ENCODE measurements at regions not wholly inside any gene's neighbourhood (a gene's known extent, or its start where the extent isn't known, plus 50 kb on each side); places are given as distances from the start of the nearest gene placed in this dataset.
"Not testable (repeated sequence)": the region's sequence is repeated elsewhere in the genome, so short reads cannot be mapped to it uniquely, and the experiment has no call there.

- Histone ChIP-seq H3K9ac (ENCODE audit: low read depth in 1 of 3, low read length in 3 of 3) (no peak overlapping the region), H3K9me3 (ENCODE audit: control insufficient read depth in 3 of 3, low read length in 3 of 3) (no peaks in the 10 kb centered on the region), H3K36me3 (ENCODE audit: control insufficient read depth in 3 of 3, insufficient read depth in 3 of 3, low read length in 3 of 3) (no peaks in the 10 kb centered on the region), H3K27ac (ENCODE audit: low read depth, low read length) (no peak overlapping the region), H3K4me1 (ENCODE audit: control insufficient read depth in 3 of 3, insufficient read depth in 3 of 3, low read length in 3 of 3) (no peaks in the 10 kb centered on the region), H3K4me3 (ENCODE audit: low read length in 3 of 3) (no peak overlapping the region), H3K27me3 (ENCODE audit: control insufficient read depth in 3 of 3, insufficient read depth in 3 of 3, low read length in 3 of 3) (peaks cover 0 to 6% (median 0%) of the 10 kb centered on the region in 3 donors)
Measured at GRCh38 chr10:121267236-121268003, 330.8 kb downstream of the FGFR2 start.

- Histone ChIP-seq H3K4me1 (ENCODE audit: control insufficient read depth in 3 of 3, insufficient read depth in 3 of 3, low read length in 3 of 3) (no peaks in the 10 kb centered on the region), H3K4me3 (ENCODE audit: low read length in 3 of 3) (no peak overlapping the region), H3K9ac (ENCODE audit: low read depth in 1 of 3, low read length in 3 of 3) (no peak overlapping the region), H3K27ac (ENCODE audit: low read depth, low read length) (no peak overlapping the region), H3K36me3 (ENCODE audit: control insufficient read depth in 3 of 3, insufficient read depth in 3 of 3, low read length in 3 of 3) (no peaks in the 10 kb centered on the region), H3K27me3 (ENCODE audit: control insufficient read depth in 3 of 3, insufficient read depth in 3 of 3, low read length in 3 of 3) (peaks cover 0 to 6% (median 0%) of the 10 kb centered on the region in 3 donors), H3K9me3 (ENCODE audit: control insufficient read depth in 3 of 3, low read length in 3 of 3) (no peaks in the 10 kb centered on the region)
Measured at GRCh38 chr10:121268363-121268762, 329.9 kb downstream of the FGFR2 start.

- Histone ChIP-seq H3K9me3 (ENCODE audit: control insufficient read depth in 3 of 3, low read length in 3 of 3) (no peaks in the 10 kb centered on the region), H3K4me1 (ENCODE audit: control insufficient read depth in 3 of 3, insufficient read depth in 3 of 3, low read length in 3 of 3) (no peaks in the 10 kb centered on the region), H3K27me3 (ENCODE audit: control insufficient read depth in 3 of 3, insufficient read depth in 3 of 3, low read length in 3 of 3) (peaks cover 0 to 6% (median 0%) of the 10 kb centered on the region in 3 donors), H3K9ac (ENCODE audit: low read depth in 1 of 3, low read length in 3 of 3) (no peak overlapping the region), H3K36me3 (ENCODE audit: control insufficient read depth in 3 of 3, insufficient read depth in 3 of 3, low read length in 3 of 3) (no peaks in the 10 kb centered on the region), H3K27ac (ENCODE audit: low read depth, low read length) (no peak overlapping the region), H3K4me3 (ENCODE audit: low read length in 3 of 3) (no peak overlapping the region)
Measured at GRCh38 chr10:121268863-121269432, 329.3 kb downstream of the FGFR2 start.

DNA sequence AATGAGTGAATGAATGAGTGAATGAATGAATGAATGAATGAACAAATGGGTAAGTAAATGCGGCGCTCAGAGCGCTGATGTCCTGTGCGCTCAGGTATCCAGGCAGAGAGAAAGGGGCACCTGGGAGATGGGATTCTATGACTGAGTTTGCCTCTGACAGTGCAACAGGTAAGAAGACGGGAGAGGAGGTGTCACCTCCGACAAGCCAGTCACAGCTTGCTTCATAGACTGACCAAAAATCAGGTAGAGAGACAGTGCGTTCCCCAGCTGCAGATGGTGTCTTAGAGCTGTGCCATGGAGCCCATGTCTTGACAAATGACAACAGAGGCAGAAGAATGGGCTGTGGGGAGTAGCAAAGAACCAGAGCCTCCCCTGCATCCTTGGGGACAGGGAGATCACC lies 327.3 kb downstream of the FGFR2 start:
- Histone ChIP-seq H3K27ac (ENCODE audit: low read depth, low read length) (no peak overlapping the region), H3K4me3 (ENCODE audit: low read length in 3 of 3) (no peak overlapping the region), H3K9ac (ENCODE audit: low read depth in 1 of 3, low read length in 3 of 3) (no peak overlapping the region), H3K9me3 (ENCODE audit: control insufficient read depth in 3 of 3, low read length in 3 of 3) (no peaks in the 10 kb centered on the region), H3K36me3 (ENCODE audit: control insufficient read depth in 3 of 3, insufficient read depth in 3 of 3, low read length in 3 of 3) (no peaks in the 10 kb centered on the region), H3K4me1 (ENCODE audit: control insufficient read depth in 3 of 3, insufficient read depth in 3 of 3, low read length in 3 of 3) (no peaks in the 10 kb centered on the region), H3K27me3 (ENCODE audit: control insufficient read depth in 3 of 3, insufficient read depth in 3 of 3, low read length in 3 of 3) (peaks cover 0 to 6% (median 0%) of the 10 kb centered on the region in 3 donors)

DNA sequence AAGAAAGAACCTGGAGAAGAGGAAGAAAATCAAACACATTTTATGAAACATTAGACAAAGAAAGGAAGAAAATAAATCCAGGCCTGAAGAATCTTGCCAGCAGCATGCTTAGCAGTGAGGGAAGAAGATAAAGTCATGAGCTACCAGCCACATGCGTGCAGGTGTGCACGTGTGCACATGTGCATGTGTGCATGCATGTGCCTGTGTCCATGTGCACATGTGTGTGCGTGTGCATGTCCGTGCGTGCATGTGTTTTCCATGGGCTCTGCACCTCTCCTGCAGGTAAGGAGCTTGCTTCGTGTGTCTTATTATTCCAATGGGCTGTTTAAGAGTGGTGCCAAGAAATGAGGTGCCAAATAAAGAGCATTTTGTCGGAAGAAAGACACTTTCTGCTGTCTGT lies 322.2 kb downstream of the FGFR2 start:
- Histone ChIP-seq H3K9ac (ENCODE audit: low read depth in 1 of 3, low read length in 3 of 3) (no peak overlapping the region), H3K4me1 (ENCODE audit: control insufficient read depth in 3 of 3, insufficient read depth in 3 of 3, low read length in 3 of 3) (no peaks in the 10 kb centered on the region), H3K36me3 (ENCODE audit: control insufficient read depth in 3 of 3, insufficient read depth in 3 of 3, low read length in 3 of 3) (no peaks in the 10 kb centered on the region), H3K27me3 (ENCODE audit: control insufficient read depth in 3 of 3, insufficient read depth in 3 of 3, low read length in 3 of 3) (peaks cover 0 to 6% (median 0%) of the 10 kb centered on the region in 3 donors), H3K4me3 (ENCODE audit: low read length in 3 of 3) (no peak overlapping the region), H3K9me3 (ENCODE audit: control insufficient read depth in 3 of 3, low read length in 3 of 3) (peaks cover 0 to 2% (median 0%) of the 10 kb centered on the region in 3 donors), H3K27ac (ENCODE audit: low read depth, low read length) (no peak overlapping the region)

DNA sequence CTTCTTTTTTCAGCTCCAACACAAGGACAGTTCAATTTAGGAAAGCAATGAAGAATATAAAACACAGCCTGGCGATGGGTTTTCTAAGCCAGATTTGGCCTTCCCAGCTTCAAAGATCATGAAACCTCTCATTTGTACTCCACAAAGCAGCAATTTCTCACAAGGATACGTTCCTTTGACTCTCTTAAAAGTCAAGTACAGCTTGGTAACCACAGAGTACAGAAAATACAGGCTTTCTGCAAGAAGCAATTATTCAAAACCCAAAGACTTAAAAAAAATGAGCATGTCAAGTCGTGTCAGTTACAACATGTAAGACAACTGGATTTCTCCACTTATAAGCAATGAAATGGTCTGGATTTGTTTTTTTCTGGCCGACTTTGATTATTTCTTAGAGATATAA lies 321.4 kb downstream of the FGFR2 start:
- peaks cover 0 to 3% (median 0%) of the 10 kb centered on the region in 3 donors for H3K27me3 ChIP-seq (ENCODE audit: control insufficient read depth in 3 of 3, insufficient read depth in 3 of 3, low read length in 3 of 3)
- no peaks in the 10 kb centered on the region for H3K4me1 ChIP-seq (ENCODE audit: control insufficient read depth in 3 of 3, insufficient read depth in 3 of 3, low read length in 3 of 3)
- H3K27ac ChIP-seq (ENCODE audit: low read depth, low read length): no peak overlapping the region
- no peaks in the 10 kb centered on the region for H3K36me3 ChIP-seq (ENCODE audit: control insufficient read depth in 3 of 3, insufficient read depth in 3 of 3, low read length in 3 of 3)
- H3K9ac ChIP-seq (ENCODE audit: low read depth in 1 of 3, low read length in 3 of 3): no peak overlapping the region
- H3K4me3 ChIP-seq (ENCODE audit: low read length in 3 of 3): no peak overlapping the region
- H3K9me3 ChIP-seq (ENCODE audit: control insufficient read depth in 3 of 3, low read length in 3 of 3): peaks cover 0 to 2% (median 0%) of the 10 kb centered on the region in 3 donors

DNA sequence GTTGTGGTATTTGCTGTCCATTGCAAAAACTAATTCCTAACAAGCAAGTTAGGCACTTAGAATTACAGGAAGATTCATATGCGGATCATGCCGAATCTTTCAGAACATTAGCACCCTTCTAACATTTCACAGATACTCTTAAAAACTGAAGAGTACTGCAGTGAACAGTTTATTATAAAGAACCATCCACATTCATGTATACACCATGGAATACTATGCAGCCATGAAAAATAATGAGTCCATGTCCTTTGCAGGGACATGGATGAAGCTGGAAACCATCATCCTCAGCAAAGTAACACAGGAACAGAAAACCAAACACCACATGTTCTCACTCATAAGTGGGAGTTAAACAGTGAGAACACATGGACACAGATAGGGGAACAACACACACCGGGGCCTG lies 319.9 kb downstream of the FGFR2 start:
- not testable (repeated sequence) for H3K9ac ChIP-seq (ENCODE audit: low read depth in 1 of 3, low read length in 3 of 3); H3K27me3 ChIP-seq (ENCODE audit: control insufficient read depth in 3 of 3, insufficient read depth in 3 of 3, low read length in 3 of 3); H3K9me3 ChIP-seq (ENCODE audit: control insufficient read depth in 3 of 3, low read length in 3 of 3); H3K27ac ChIP-seq (ENCODE audit: low read depth, low read length); H3K4me1 ChIP-seq (ENCODE audit: control insufficient read depth in 3 of 3, insufficient read depth in 3 of 3, low read length in 3 of 3); H3K4me3 ChIP-seq (ENCODE audit: low read length in 3 of 3); H3K36me3 ChIP-seq (ENCODE audit: control insufficient read depth in 3 of 3, insufficient read depth in 3 of 3, low read length in 3 of 3)

DNA sequence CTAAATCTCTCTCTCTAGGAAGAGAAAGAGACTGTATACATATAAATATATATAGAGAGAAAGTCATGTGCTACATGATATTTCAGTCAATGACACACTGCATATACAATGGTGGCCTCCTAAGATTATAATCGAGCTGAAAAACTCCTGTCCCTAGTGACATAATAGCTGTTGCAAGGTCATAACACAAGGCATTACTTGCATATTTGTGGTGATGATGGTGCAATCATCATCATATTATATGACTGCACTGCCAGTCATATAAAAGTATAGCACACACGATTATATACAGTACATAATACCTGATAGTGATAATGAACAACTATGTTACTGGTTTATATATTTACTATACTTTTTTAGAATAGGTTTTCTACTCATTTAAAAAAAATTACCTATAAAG lies 316.7 kb downstream of the FGFR2 start:
- Histone ChIP-seq H3K27me3 (ENCODE audit: control insufficient read depth in 3 of 3, insufficient read depth in 3 of 3, low read length in 3 of 3) (no peaks in the 10 kb centered on the region), H3K27ac (ENCODE audit: low read depth, low read length) (no peak overlapping the region)

DNA sequence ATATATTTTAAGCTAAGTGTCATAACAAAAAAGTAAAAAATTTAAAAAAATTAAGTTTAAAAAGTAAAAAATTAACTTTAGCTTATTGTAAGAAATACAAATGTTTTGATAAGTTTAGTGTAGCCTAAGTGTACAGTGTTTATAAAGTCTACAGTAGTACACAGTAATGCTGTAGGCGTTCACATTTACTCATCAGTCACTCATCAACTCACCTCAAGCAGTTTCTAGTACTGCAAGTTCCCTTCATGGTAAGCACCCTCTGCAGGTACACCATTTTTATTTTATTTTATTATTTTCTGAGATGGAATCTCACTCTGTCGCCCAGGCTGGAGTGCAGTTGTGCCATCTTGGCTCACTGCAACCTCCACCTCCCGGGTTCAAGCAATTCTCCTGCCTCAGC lies 316.0 kb downstream of the FGFR2 start:
- H3K27ac ChIP-seq (ENCODE audit: low read depth, low read length): no peak overlapping the region
- H3K9ac ChIP-seq (ENCODE audit: low read depth in 1 of 3, low read length in 3 of 3): no peak overlapping the region
- H3K9me3 ChIP-seq (ENCODE audit: control insufficient read depth in 3 of 3, low read length in 3 of 3): peaks cover 0 to 2% (median 0%) of the 10 kb centered on the region in 3 donors
- no peaks in the 10 kb centered on the region for H3K36me3 ChIP-seq (ENCODE audit: control insufficient read depth in 3 of 3, insufficient read depth in 3 of 3, low read length in 3 of 3)
- H3K27me3 ChIP-seq (ENCODE audit: control insufficient read depth in 3 of 3, insufficient read depth in 3 of 3, low read length in 3 of 3): no peaks in the 10 kb centered on the region
- no peak overlapping the region for H3K4me3 ChIP-seq (ENCODE audit: low read length in 3 of 3)
- H3K4me1 ChIP-seq (ENCODE audit: control insufficient read depth in 3 of 3, insufficient read depth in 3 of 3, low read length in 3 of 3): no peaks in the 10 kb centered on the region

More for the DNA sequence above, 316.7 kb downstream of the FGFR2 start:
- Histone ChIP-seq H3K36me3 (ENCODE audit: control insufficient read depth in 3 of 3, insufficient read depth in 3 of 3, low read length in 3 of 3) (no peaks in the 10 kb centered on the region), H3K9ac (ENCODE audit: low read depth in 1 of 3, low read length in 3 of 3) (no peak overlapping the region), H3K9me3 (ENCODE audit: control insufficient read depth in 3 of 3, low read length in 3 of 3) (peaks cover 0 to 2% (median 0%) of the 10 kb centered on the region in 3 donors), H3K4me3 (ENCODE audit: low read length in 3 of 3) (no peak overlapping the region), H3K4me1 (ENCODE audit: control insufficient read depth in 3 of 3, insufficient read depth in 3 of 3, low read length in 3 of 3) (no peaks in the 10 kb centered on the region)

DNA sequence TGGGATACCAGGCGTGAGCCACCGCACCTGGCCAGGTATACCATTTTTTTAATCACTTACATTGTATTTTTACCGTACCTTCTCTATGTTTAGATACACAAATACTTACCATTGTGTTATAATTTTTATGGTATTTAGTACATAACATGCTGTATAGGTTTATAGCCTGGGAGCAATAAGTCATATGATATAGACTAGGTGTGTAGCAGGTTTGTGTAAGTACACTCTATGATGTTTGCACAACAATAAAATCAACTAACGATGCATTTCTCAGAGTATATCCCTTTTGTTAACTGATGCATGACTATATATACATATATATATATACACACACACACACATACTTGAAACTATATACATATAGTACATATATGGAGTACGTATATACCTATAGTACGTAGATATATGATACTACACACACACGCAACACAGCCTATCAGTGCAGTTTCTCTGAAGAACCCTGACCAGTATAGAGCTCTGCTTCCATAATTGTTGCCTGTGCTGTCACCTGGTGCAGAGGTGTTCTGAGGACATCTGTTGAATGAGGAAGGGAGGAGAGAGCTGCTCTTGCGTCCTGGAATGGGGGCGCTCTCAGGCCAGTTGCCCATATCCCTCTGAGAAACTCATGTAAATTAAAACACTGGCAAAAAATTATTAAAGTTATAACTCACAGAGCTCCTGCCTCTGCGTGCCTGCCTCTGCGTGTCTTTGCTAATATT lies 315.3 kb downstream of the FGFR2 start:
- no peak overlapping the region for H3K9ac ChIP-seq (ENCODE audit: low read depth in 1 of 3, low read length in 3 of 3)
- no peak overlapping the region for H3K27ac ChIP-seq (ENCODE audit: low read depth, low read length)
- no peak overlapping the region for H3K4me3 ChIP-seq (ENCODE audit: low read length in 3 of 3)
- peaks cover 0 to 2% (median 0%) of the 10 kb centered on the region in 3 donors for H3K9me3 ChIP-seq (ENCODE audit: control insufficient read depth in 3 of 3, low read length in 3 of 3)
- no peaks in the 10 kb centered on the region for H3K4me1 ChIP-seq (ENCODE audit: control insufficient read depth in 3 of 3, insufficient read depth in 3 of 3, low read length in 3 of 3)
- no peaks in the 10 kb centered on the region for H3K27me3 ChIP-seq (ENCODE audit: control insufficient read depth in 3 of 3, insufficient read depth in 3 of 3, low read length in 3 of 3)
- no peaks in the 10 kb centered on the region for H3K36me3 ChIP-seq (ENCODE audit: control insufficient read depth in 3 of 3, insufficient read depth in 3 of 3, low read length in 3 of 3)

Data from skeletal muscle tissue (tissue), 3 donors.